HG02678 (cell line): ENCODE measurements at regions not wholly inside any gene's neighbourhood (a gene's known extent, or its start where the extent isn't known, plus 50 kb on each side); places are given as distances from the start of the nearest gene placed in this dataset.
"Not testable (repeated sequence)": the region's sequence is repeated elsewhere in the genome, so short reads cannot be mapped to it uniquely, and the experiment has no call there.

Experiments used
- ATAC-seq: cut with Tn5 transposase; IDR thresholded peaks from one replicate; pipeline ENCODE4 v1.9.1; 2021; ENCODE audit warnings: mild to moderate bottlenecking, moderate library complexity; ENCODE audit not compliant: unreplicated experiment

- ATAC-seq, result no peak
Observed at GRCh38 chr2:35962585-35963146, 392.9 kb upstream of the CRIM1 start.

- no peak for ATAC-seq
Observed at GRCh38 chr2:35960596-35960995, 395.0 kb upstream of the CRIM1 start.

GRCh38 chr2:35957053-35957452 lies 398.5 kb upstream of the CRIM1 start:
- ATAC-seq, result not testable (repeated sequence)

GRCh38 chr2:35946478-35946877 lies 409.1 kb upstream of the CRIM1 start:
- no peak for ATAC-seq

- no peak for ATAC-seq
Observed at GRCh38 chr2:35938838-35939237, 416.7 kb upstream of the CRIM1 start.

- ATAC-seq, result no peak
Observed at GRCh38 chr2:35933031-35933430, 422.5 kb upstream of the CRIM1 start.

- no peak for ATAC-seq
Observed at GRCh38 chr2:35932276-35932963, 423.2 kb upstream of the CRIM1 start.

- ATAC-seq, result no peak
Observed at GRCh38 chr2:35931626-35932025, 424.0 kb upstream of the CRIM1 start.

- no peak for ATAC-seq
Observed at GRCh38 chr2:35931115-35931514, 424.5 kb upstream of the CRIM1 start.

GRCh38 chr2:35929551-35929950 lies 426.0 kb upstream of the CRIM1 start:
- no peak for ATAC-seq

GRCh38 chr2:35920061-35920460 lies 435.5 kb upstream of the CRIM1 start:
- no peak for ATAC-seq

GRCh38 chr2:35915261-35915660 lies 440.3 kb upstream of the CRIM1 start:
- ATAC-seq, result no peak

GRCh38 chr2:35891936-35892335 lies 463.6 kb upstream of the CRIM1 start:
- ATAC-seq, result no peak

- ATAC-seq, result no peak
Observed at GRCh38 chr2:35891528-35891927, 464.1 kb upstream of the CRIM1 start.

GRCh38 chr2:35887146-35887545 lies 468.4 kb upstream of the CRIM1 start:
- ATAC-seq, result no peak

- no peak for ATAC-seq
Observed at GRCh38 chr2:35873921-35874320, 481.7 kb upstream of the CRIM1 start.

GRCh38 chr2:35871672-35872071 lies 483.9 kb upstream of the CRIM1 start:
- ATAC-seq, result no peak

- ATAC-seq, result no peak
Observed at GRCh38 chr2:35870713-35871112, 484.9 kb upstream of the CRIM1 start.

GRCh38 chr2:35864141-35864540 lies 491.4 kb upstream of the CRIM1 start:
- ATAC-seq, result no peak

- ATAC-seq, result no peak
Observed at GRCh38 chr2:35858216-35858615, 497.4 kb upstream of the CRIM1 start.

- no peak for ATAC-seq
Observed at GRCh38 chr2:35857498-35857897, 498.1 kb upstream of the CRIM1 start.

- ATAC-seq, result no peak
Observed at GRCh38 chr2:35831385-35831784, 524.2 kb upstream of the CRIM1 start.

GRCh38 chr2:35830833-35831232 lies 524.7 kb upstream of the CRIM1 start:
- ATAC-seq, result no peak
